H9 (cell line): ENCODE measurements at regions not wholly inside any gene's neighbourhood (a gene's known extent, or its start where the extent isn't known, plus 50 kb on each side); places are given as distances from the start of the nearest gene placed in this dataset.

ENCODE experiments used
- DNase-seq: peaks from one replicate; pipeline ENCODE4 v3.0.0-alpha.2; 2017
- H2AFZ ChIP-seq: one replicate; pipeline ENCODE4 v1.6.1; 2013; ENCODE audit warnings: mild to moderate bottlenecking, low read length, control low read depth, moderate library complexity
- H2AK5ac ChIP-seq: 2 replicates; pipeline ENCODE4 v1.6.1; 2013; ENCODE audit warnings: low read length, control low read depth, mixed read lengths; ENCODE audit not compliant: insufficient read length
- H2BK120ac ChIP-seq: one replicate; pipeline ENCODE4 v1.6.1; 2013; ENCODE audit warnings: low read depth, mild to moderate bottlenecking, low read length, control low read depth, inconsistent platforms; ENCODE audit not compliant: poor library complexity, severe bottlenecking
- H2BK12ac ChIP-seq: 2 replicates; pipeline ENCODE4 v1.6.1; 2013; ENCODE audit warnings: low read length, control low read depth, mixed read lengths, low read depth; ENCODE audit not compliant: insufficient read length
- H2BK15ac ChIP-seq: 2 replicates; pipeline ENCODE4 v1.6.1; 2013; ENCODE audit warnings: low read depth, low read length, control low read depth
- H2BK20ac ChIP-seq: one replicate; pipeline ENCODE4 v1.6.1; 2013; ENCODE audit warnings: low read depth, mild to moderate bottlenecking, low read length, control low read depth, inconsistent platforms; ENCODE audit not compliant: poor library complexity, severe bottlenecking
- H2BK5ac ChIP-seq: 2 replicates; pipeline ENCODE4 v1.6.1; 2013; ENCODE audit warnings: low read length, control low read depth, mixed read lengths; ENCODE audit not compliant: insufficient read length
- H3K14ac ChIP-seq: 2 replicates; pipeline ENCODE4 v1.6.1; 2013; ENCODE audit warnings: low read length, control low read depth; ENCODE audit not compliant: insufficient read depth
- H3K18ac ChIP-seq: 2 replicates; pipeline ENCODE4 v1.6.1; 2013; ENCODE audit warnings: low read depth, mild to moderate bottlenecking, mixed read lengths, low read length, control low read depth; ENCODE audit not compliant: insufficient read length
- H3K23ac ChIP-seq: 2 replicates; pipeline ENCODE4 v1.6.1; 2013; ENCODE audit warnings: low read length, control low read depth, mixed read lengths, low read depth; ENCODE audit not compliant: insufficient read length
- H3K23me2 ChIP-seq: 2 replicates; pipeline ENCODE4 v1.6.1; 2013; ENCODE audit warnings: low read depth, mild to moderate bottlenecking, mixed read lengths, low read length, control low read depth; ENCODE audit not compliant: insufficient read length, poor library complexity, severe bottlenecking
- H3K27ac ChIP-seq: 2 replicates; pipeline ENCODE4 v1.5.1; 2013; ENCODE audit warnings: low read length, control low read depth, mixed read lengths, low read depth; ENCODE audit not compliant: insufficient read length
- H3K27me3 ChIP-seq: 2 replicates; pipeline ENCODE4 v1.6.1; 2013; ENCODE audit warnings: low read length, control low read depth, inconsistent platforms; ENCODE audit not compliant: insufficient read depth
- H3K4ac ChIP-seq: 2 replicates; pipeline ENCODE4 v1.6.1; 2013; ENCODE audit warnings: low read depth, mild to moderate bottlenecking, control low read depth, inconsistent platforms, low read length, moderate library complexity
- H3K4me1 ChIP-seq: 2 replicates; pipeline ENCODE4 v1.6.1; 2013; ENCODE audit warnings: low read length, control low read depth, inconsistent platforms; ENCODE audit not compliant: insufficient read depth
- H3K4me2 ChIP-seq: 2 replicates; pipeline ENCODE4 v1.6.1; 2013; ENCODE audit warnings: low read length, control low read depth, mixed read lengths; ENCODE audit not compliant: insufficient read length, insufficient read depth
- H3K56ac ChIP-seq: 2 replicates; pipeline ENCODE4 v1.6.1; 2013; ENCODE audit warnings: low read depth, mild to moderate bottlenecking, mixed read lengths, low read length, control low read depth; ENCODE audit not compliant: insufficient read length
- H3K79me1 ChIP-seq: 2 replicates; pipeline ENCODE4 v1.6.1; 2013; ENCODE audit warnings: low read depth, mild to moderate bottlenecking, moderate library complexity, low read length, control low read depth, inconsistent platforms; ENCODE audit not compliant: insufficient read depth, poor library complexity, severe bottlenecking
- H3K79me2 ChIP-seq: 2 replicates; pipeline ENCODE4 v1.6.1; 2013; ENCODE audit warnings: low read length, control low read depth, inconsistent platforms; ENCODE audit not compliant: insufficient read depth
- H3K9ac ChIP-seq: 2 replicates; pipeline ENCODE4 v1.6.1; 2013; ENCODE audit warnings: low read length, control low read depth, mixed read lengths; ENCODE audit not compliant: insufficient read length; ENCODE audit errors: extremely low read depth
- H3K9me3 ChIP-seq: one replicate; pipeline ENCODE4 v1.6.1; 2013; ENCODE audit warnings: low read depth, low read length, inconsistent platforms; ENCODE audit not compliant: control insufficient read depth
- H3T11ph ChIP-seq: one replicate; pipeline ENCODE4 v1.6.1; 2013; ENCODE audit warnings: mild to moderate bottlenecking, low read length, control low read depth, inconsistent platforms
- H4K20me1 ChIP-seq: one replicate; pipeline ENCODE4 v1.6.1; 2013; ENCODE audit not compliant: control insufficient read depth, insufficient read length, insufficient read depth
- H4K5ac ChIP-seq: 2 replicates; pipeline ENCODE4 v1.6.1; 2013; ENCODE audit warnings: low read depth, mild to moderate bottlenecking, mixed read lengths, low read length, control low read depth; ENCODE audit not compliant: insufficient read length
- H4K8ac ChIP-seq: replicated peaks from 2 replicates; pipeline ENCODE4 v1.6.1; 2013; ENCODE audit warnings: low read length, control low read depth, mixed read lengths, low read depth; ENCODE audit not compliant: insufficient read length
- H4K91ac ChIP-seq: 2 replicates; pipeline ENCODE4 v1.6.1; 2013; ENCODE audit warnings: low read depth, mild to moderate bottlenecking, moderate library complexity, mixed read lengths, low read length, control low read depth; ENCODE audit not compliant: insufficient read length
- H3K27ac Mint-ChIP-seq, 3 experiments: 2 replicates in 2 of 3; 3 replicates in 1 of 3; pipeline ENCODE4 v1.8.0; 2020 to 2021; ENCODE audit warnings: mixed read lengths in 3 of 3, mild to moderate bottlenecking in 1 of 3, moderate library complexity in 1 of 3
- H3K27me3 Mint-ChIP-seq: 2 replicates; pipeline ENCODE4 v1.8.0; 2021; ENCODE audit warnings: low read depth, mild to moderate bottlenecking, moderate library complexity, mixed read lengths
- H3K36me3 Mint-ChIP-seq, 3 experiments: 2 replicates in 2 of 3; 3 replicates in 1 of 3; pipeline ENCODE4 v1.8.0; 2020 to 2021; ENCODE audit warnings: low read depth in 3 of 3, mixed read lengths in 3 of 3; ENCODE audit not compliant: insufficient read depth in 1 of 3
- H3K4me1 Mint-ChIP-seq, 2 experiments: 2 replicates each; pipeline ENCODE4 v1.8.0; 2020; ENCODE audit warnings: mixed read lengths in 2 of 2
- H3K4me3 Mint-ChIP-seq, 2 experiments: 2 replicates in 1 of 2; 3 replicates in 1 of 2; pipeline ENCODE4 v1.8.0; 2020 to 2021; ENCODE audit warnings: mild to moderate bottlenecking in 2 of 2, mixed read lengths in 2 of 2, moderate library complexity in 1 of 2
- H3K9me3 Mint-ChIP-seq, 2 experiments: 2 replicates in 1 of 2; 3 replicates in 1 of 2; pipeline ENCODE4 v1.8.0; 2020; ENCODE audit warnings: mild to moderate bottlenecking in 2 of 2, mixed read lengths in 2 of 2, moderate library complexity in 1 of 2
- WGBS: extraction: QIAGEN DNeasy Blood & Tissue Kit; methylation state at CpG from one replicate; pipeline ENCODE4 v1.1.7; 2013; ENCODE audit warnings: missing lambda C conversion rate, low lambda C conversion rate, mixed read lengths; ENCODE audit not compliant: insufficient read length; ENCODE audit errors: extremely low coverage; 5-methylcytosine and 5-hydroxymethylcytosine counted together
- TF ChIP-seq, protein P1 (sequence below): fragments of 200-600 bp; sonication (generic); conservative IDR thresholded peaks from 3 replicates; pipeline ENCODE4 v1.8.0; 2021; ENCODE audit warnings: antibody characterized with exemption, mild to moderate bottlenecking

- Histone ChIP-seq H2BK12ac (no peak overlapping the region), H2AK5ac (no peak overlapping the region), H2AFZ (no peak overlapping the region), H2BK15ac (no peak overlapping the region), H3K4ac (no peak overlapping the region; the same call in 1 of the 2 replicates), H3K4me2 (no peak overlapping the region), H3K9ac (no peak overlapping the region), H3K4me1 (peaks cover 9% of the 10 kb centered on the region), H2BK120ac (no peak overlapping the region), H4K5ac (no peak overlapping the region), H3K9me3 (no peaks in the 10 kb centered on the region), H3K27me3 (no peaks in the 10 kb centered on the region), H3K23ac (no peak overlapping the region), H3K23me2 (no peaks in the 10 kb centered on the region), H3T11ph (peak overlapping the region; percentile 67), H4K8ac (no peak overlapping the region), H3K18ac (peak overlapping the region; percentile 66), H4K91ac (no peak overlapping the region), H2BK5ac (no peak overlapping the region), H3K56ac (no peak overlapping the region), H2BK20ac (no peak overlapping the region), H3K14ac (peak overlapping the region; percentile 2; the same call in 1 of the 2 replicates), H3K79me2 (no peaks in the 10 kb centered on the region), H4K20me1 (no peaks in the 10 kb centered on the region), H3K79me1 (no peaks in the 10 kb centered on the region), H3K27ac (peak overlapping the region; percentile 78)
- peaks cover 0 to 6% (median 0%) of the 10 kb centered on the region in 3 experiments; a peak in 1 of 7 replicates for H3K36me3 Mint-ChIP-seq
- H3K27ac Mint-ChIP-seq = peak overlapping the region; percentile 71 to 94 (median 92); a peak in 6 of 7 replicates
- DNase-seq = peak; percentile 76
- WGBS = no CpG with 5 or more reads among the region's 2 CpGs
- H3K4me3 Mint-ChIP-seq = peak overlapping the region in 1 of 2 experiments; percentile 46; a peak in 1 of 5 replicates
- peaks cover 42 to 43% of the 10 kb centered on the region in 2 experiments for H3K4me1 Mint-ChIP-seq
- H3K9me3 Mint-ChIP-seq = no peaks in the 10 kb centered on the region
- TF ChIP-seq, protein P1, sequence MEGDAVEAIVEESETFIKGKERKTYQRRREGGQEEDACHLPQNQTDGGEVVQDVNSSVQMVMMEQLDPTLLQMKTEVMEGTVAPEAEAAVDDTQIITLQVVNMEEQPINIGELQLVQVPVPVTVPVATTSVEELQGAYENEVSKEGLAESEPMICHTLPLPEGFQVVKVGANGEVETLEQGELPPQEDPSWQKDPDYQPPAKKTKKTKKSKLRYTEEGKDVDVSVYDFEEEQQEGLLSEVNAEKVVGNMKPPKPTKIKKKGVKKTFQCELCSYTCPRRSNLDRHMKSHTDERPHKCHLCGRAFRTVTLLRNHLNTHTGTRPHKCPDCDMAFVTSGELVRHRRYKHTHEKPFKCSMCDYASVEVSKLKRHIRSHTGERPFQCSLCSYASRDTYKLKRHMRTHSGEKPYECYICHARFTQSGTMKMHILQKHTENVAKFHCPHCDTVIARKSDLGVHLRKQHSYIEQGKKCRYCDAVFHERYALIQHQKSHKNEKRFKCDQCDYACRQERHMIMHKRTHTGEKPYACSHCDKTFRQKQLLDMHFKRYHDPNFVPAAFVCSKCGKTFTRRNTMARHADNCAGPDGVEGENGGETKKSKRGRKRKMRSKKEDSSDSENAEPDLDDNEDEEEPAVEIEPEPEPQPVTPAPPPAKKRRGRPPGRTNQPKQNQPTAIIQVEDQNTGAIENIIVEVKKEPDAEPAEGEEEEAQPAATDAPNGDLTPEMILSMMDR = no peak
- 0 out of 2 replicates have a peak, but pooled peaks cover 1% of the 10 kb centered on the region for H3K27me3 Mint-ChIP-seq
Measured at GRCh38 chr1:218494449-218494852, 149.3 kb downstream of the TGFB2 start.
